Stomach (tissue), 8 donors: ENCODE measurements at regions not wholly inside any gene's neighbourhood (a gene's known extent, or its start where the extent isn't known, plus 50 kb on each side); places are given as distances from the start of the nearest gene placed in this dataset.
A peak's percentile ranks its signal among the peaks of the same experiment; 100 is the strongest.

Source experiments
- DNase-seq, 2 donors: peaks; one replicate each; pipeline versions ENCODE4 v3.0.0 to v3.0.0-alpha.2; 2013 to 2019
- H3K27ac ChIP-seq, 5 donors: fragments of 200-600 bp in 4 of 5; sonication (generic) in 4 of 5; one replicate each; pipeline ENCODE4 v1.5.1; 2013 to 2019; ENCODE audit warnings: mild to moderate bottlenecking in 1 of 5, moderate library complexity in 1 of 5
- H3K27me3 ChIP-seq, 3 donors: fragments of 200-600 bp; sonication (generic); one replicate each; pipeline ENCODE4 v1.5.1; 2017 to 2019; ENCODE audit warnings: mixed run types in 1 of 3
- H3K36me3 ChIP-seq, 4 donors: fragments of 200-600 bp; sonication (generic); 1 replicate in 3 of 4; 2 replicates in 1 of 4; pipeline ENCODE4 v1.5.1; 2016 to 2019
- H3K4me1 ChIP-seq, 4 donors: fragments of 200-600 bp; sonication (generic); one replicate each; pipeline ENCODE4 v1.5.1; 2016 to 2019
- H3K4me3 ChIP-seq, 4 donors: fragments of 200-600 bp; sonication (generic) in 3 of 4; one replicate each; pipeline ENCODE4 v1.5.1; 2016 to 2019; ENCODE audit warnings: mild to moderate bottlenecking in 1 of 4
- H3K9me3 ChIP-seq, 4 donors: fragments of 200-600 bp; sonication (generic); one replicate each; pipeline ENCODE4 v1.5.1; 2016 to 2019
- CTCF ChIP-seq, 7 experiments: fragments of 450-650 bp in 4 of 7; fragments of 200-600 bp in 3 of 7; sonication (generic) in 3 of 7; IDR thresholded peaks; one replicate each; pipeline ENCODE4 v1.5.1; 2016 to 2019; ENCODE audit warnings: antibody characterized with exemption in 7 of 7, control low read depth in 2 of 7, mild to moderate bottlenecking in 1 of 7
- EP300 ChIP-seq: sonication (generic); formaldehyde crosslinking; IDR thresholded peaks from one replicate; pipeline ENCODE4 v1.6.1; 2017; ENCODE audit warnings: antibody characterized with exemption
- POLR2A ChIP-seq, 4 donors: fragments of 450-650 bp; IDR thresholded peaks; one replicate each; pipeline ENCODE4 v1.6.1; 2016; ENCODE audit warnings: antibody characterized with exemption in 4 of 4, control low read depth in 2 of 4, mild to moderate bottlenecking in 1 of 4, moderate library complexity in 1 of 4
- POLR2AphosphoS5 ChIP-seq, 3 donors: sonication (generic); formaldehyde crosslinking; IDR thresholded peaks; one replicate each; pipeline ENCODE4 v1.6.1; 2016; ENCODE audit warnings: antibody characterized with exemption in 3 of 3
- WGBS, 5 donors: extraction: QIAGEN DNeasy Blood & Tissue Kit in 3 of 5; methylation state at CpG; one replicate each; pipeline versions ENCODE4 v1.1.5 to v1.1.7; 2013 to 2018; 5-methylcytosine and 5-hydroxymethylcytosine counted together
- intact Hi-C: fragments of 100-400 bp; cut with DNase I; formaldehyde crosslinking; loops from one replicate; pipeline ENCODE4 v1.15.1; 2023; ENCODE audit warnings: low total_unique reads
- donor health status: healthy with polysubstance abuse.
- donor health status: Bipolar disorder and iron deficiency.
- donor health status: healthy.

- no peaks in the 10 kb centered on the region for H3K27me3 ChIP-seq
- TF ChIP-seq POLR2AphosphoS5 (IDR thresholded peaks at IDR 0.05), result no peak
- no peak for TF ChIP-seq EP300
- no peak for TF ChIP-seq CTCF (IDR thresholded peaks at IDR 0.05)
- no peak for TF ChIP-seq POLR2A (IDR thresholded peaks at IDR 0.05)
- intact Hi-C loops, result no loop called here
- H3K4me3 ChIP-seq, result no peak overlapping the region
- H3K4me1 ChIP-seq, result peaks cover 0 to 5% (median 0%) of the 10 kb centered on the region in 4 donors
- 90 to 92% (median 91%) methylated on average over 14 to 19 of the region's 19 CpGs for WGBS, 5 donors
- no peak overlapping the region for H3K27ac ChIP-seq
- peak; percentile 19 for DNase-seq
- no peaks in the 10 kb centered on the region for H3K9me3 ChIP-seq
- no peaks in the 10 kb centered on the region for H3K36me3 ChIP-seq
Measured at GRCh38 chr1:223038288-223039006, 104.6 kb downstream of the TLR5 start.

GRCh38 chr1:223039990-223040389, 103.1 kb downstream of the TLR5 start:
- no peak overlapping the region for H3K4me3 ChIP-seq
- peaks cover 0 to 5% (median 0%) of the 10 kb centered on the region in 4 donors for H3K4me1 ChIP-seq
- no peaks in the 10 kb centered on the region for H3K27me3 ChIP-seq
- DNase-seq, result peak in 1 of 2 donors; percentile 14
- H3K36me3 ChIP-seq, result no peaks in the 10 kb centered on the region
- intact Hi-C loops, result no loop called here
- no peak overlapping the region for H3K27ac ChIP-seq
- 54 to 69% (median 65%) methylated on average over 6 of the region's 6 CpGs for WGBS, 5 donors
- no peak for TF ChIP-seq EP300
- no peak for TF ChIP-seq POLR2AphosphoS5 (IDR thresholded peaks at IDR 0.05)
- no peak for TF ChIP-seq POLR2A (IDR thresholded peaks at IDR 0.05)
- no peak for TF ChIP-seq CTCF (IDR thresholded peaks at IDR 0.05)
- peaks cover 0 to 8% (median 2%) of the 10 kb centered on the region in 4 donors for H3K9me3 ChIP-seq

- DNase-seq, result no peak
- Histone ChIP-seq H3K4me1 (peaks cover 0 to 5% (median 0%) of the 10 kb centered on the region in 4 donors), H3K9me3 (peaks cover 0 to 23% (median 12%) of the 10 kb centered on the region in 4 donors), H3K27ac (no peak overlapping the region), H3K36me3 (no peaks in the 10 kb centered on the region), H3K27me3 (no peaks in the 10 kb centered on the region), H3K4me3 (no peak overlapping the region)
- intact Hi-C loops, result no loop called here
- 50 to 75% (median 55%) methylated on average over 2 of the region's 2 CpGs for WGBS, 5 donors
- TF ChIP-seq POLR2A (IDR thresholded peaks at IDR 0.05) (no peak), CTCF (IDR thresholded peaks at IDR 0.05) (no peak), EP300 (no peak), POLR2AphosphoS5 (IDR thresholded peaks at IDR 0.05) (no peak)
Measured at GRCh38 chr1:223041481-223041880, 101.6 kb downstream of the TLR5 start.

GRCh38 chr1:223045164-223045957, 97.7 kb downstream of the TLR5 start:
- TF ChIP-seq POLR2AphosphoS5 (IDR thresholded peaks at IDR 0.05) (no peak), POLR2A (IDR thresholded peaks at IDR 0.05) (no peak), EP300 (no peak), CTCF (IDR thresholded peaks at IDR 0.05) (no peak)
- intact Hi-C loops, result no loop called here
- Histone ChIP-seq H3K27ac (no peak overlapping the region), H3K4me1 (peaks cover 0 to 5% (median 0%) of the 10 kb centered on the region in 4 donors), H3K9me3 (peaks cover 0 to 33% (median 18%) of the 10 kb centered on the region in 4 donors), H3K36me3 (no peaks in the 10 kb centered on the region), H3K27me3 (no peaks in the 10 kb centered on the region), H3K4me3 (no peak overlapping the region)
- no peak for DNase-seq
- WGBS, 5 donors, result 61 to 80% (median 74%) methylated on average over 4 of the region's 4 CpGs
